ENCODE measurements at regions not wholly inside any gene's neighbourhood (a gene's known extent, or its start where the extent isn't known, plus 50 kb on each side); places are given as distances from the start of the nearest gene placed in this dataset.
"Not testable (repeated sequence)": the region's sequence is repeated elsewhere in the genome, so short reads cannot be mapped to it uniquely, and the experiment has no call there.

DNA sequence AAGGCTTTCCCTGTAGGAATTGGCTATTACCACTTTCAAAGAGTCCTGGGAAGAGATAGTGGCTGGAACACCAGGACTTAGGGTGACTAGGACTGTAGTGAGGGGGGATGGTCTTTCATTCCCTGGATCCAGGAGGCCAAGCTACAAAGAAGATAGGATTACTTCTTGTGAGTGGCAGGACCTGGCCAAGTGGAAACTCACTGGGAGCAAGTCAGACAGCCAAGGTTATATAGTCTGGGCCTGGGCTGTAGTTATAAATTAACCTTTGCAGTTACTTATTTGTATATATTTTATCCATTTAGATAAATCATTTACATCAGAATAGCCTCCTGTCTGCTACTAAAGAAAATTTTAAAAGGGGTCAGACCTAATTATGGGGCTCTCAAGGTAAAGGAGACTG is 124.3 kb downstream of the TLR4 start:
- H3K4me3 ChIP-seq (ENCODE audit: low read length in 3 of 3), result no peak overlapping the region
- H3K36me3 ChIP-seq (ENCODE audit: control insufficient read depth in 2 of 3, insufficient read depth in 3 of 3, low read length in 3 of 3), result no peaks in the 10 kb centered on the region
- no peak for FAIRE-seq
- peak in 4 of 5 donors; percentile 43 to 75 (median 56) for DNase-seq
- no peaks in the 10 kb centered on the region for H3K9me3 ChIP-seq (ENCODE audit: control insufficient read depth in 2 of 3, insufficient read depth in 1 of 3, low read length in 3 of 3)
- intact Hi-C loops (cut with DNase I), result no loop called here
- H3K27me3 ChIP-seq (ENCODE audit: control insufficient read depth, insufficient read depth, low read length), result no peaks in the 10 kb centered on the region
- TF ChIP-seq, protein P1, sequence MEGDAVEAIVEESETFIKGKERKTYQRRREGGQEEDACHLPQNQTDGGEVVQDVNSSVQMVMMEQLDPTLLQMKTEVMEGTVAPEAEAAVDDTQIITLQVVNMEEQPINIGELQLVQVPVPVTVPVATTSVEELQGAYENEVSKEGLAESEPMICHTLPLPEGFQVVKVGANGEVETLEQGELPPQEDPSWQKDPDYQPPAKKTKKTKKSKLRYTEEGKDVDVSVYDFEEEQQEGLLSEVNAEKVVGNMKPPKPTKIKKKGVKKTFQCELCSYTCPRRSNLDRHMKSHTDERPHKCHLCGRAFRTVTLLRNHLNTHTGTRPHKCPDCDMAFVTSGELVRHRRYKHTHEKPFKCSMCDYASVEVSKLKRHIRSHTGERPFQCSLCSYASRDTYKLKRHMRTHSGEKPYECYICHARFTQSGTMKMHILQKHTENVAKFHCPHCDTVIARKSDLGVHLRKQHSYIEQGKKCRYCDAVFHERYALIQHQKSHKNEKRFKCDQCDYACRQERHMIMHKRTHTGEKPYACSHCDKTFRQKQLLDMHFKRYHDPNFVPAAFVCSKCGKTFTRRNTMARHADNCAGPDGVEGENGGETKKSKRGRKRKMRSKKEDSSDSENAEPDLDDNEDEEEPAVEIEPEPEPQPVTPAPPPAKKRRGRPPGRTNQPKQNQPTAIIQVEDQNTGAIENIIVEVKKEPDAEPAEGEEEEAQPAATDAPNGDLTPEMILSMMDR (IDR thresholded peaks at IDR 0.05; ENCODE audit: borderline replicate concordance, extremely low read depth, insufficient read depth), result no peak
- no peak overlapping the region for H3K9ac ChIP-seq (ENCODE audit: low read length in 3 of 3)
- peaks cover 0 to 3% (median 0%) of the 10 kb centered on the region in 3 donors for H3K4me1 ChIP-seq (ENCODE audit: control insufficient read depth in 2 of 3, insufficient read depth in 2 of 3, low read depth in 1 of 3, low read length in 3 of 3)
- no peak overlapping the region for H3K27ac ChIP-seq (ENCODE audit: low read depth in 2 of 2, low read length in 2 of 2)

DNA sequence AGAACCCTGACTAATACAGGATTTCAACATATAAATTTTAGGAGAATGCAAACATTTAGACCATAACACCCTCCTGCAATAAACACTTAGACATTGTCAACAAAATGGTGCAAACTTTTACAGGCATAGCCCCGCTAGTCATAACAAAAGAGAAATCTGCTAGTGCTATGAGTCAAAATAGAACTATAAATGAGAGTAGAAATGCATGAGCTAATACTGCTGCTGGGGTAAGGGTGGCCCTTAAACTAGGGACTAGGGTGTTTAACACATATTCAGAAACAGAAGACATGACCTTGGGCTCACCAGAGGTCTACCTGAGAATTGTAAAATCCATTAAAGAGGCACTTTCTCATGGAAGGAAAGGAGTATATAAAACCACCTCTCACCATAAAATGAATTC is 131.6 kb downstream of the TLR4 start:
- Histone ChIP-seq H3K9me3 (ENCODE audit: control insufficient read depth in 2 of 3, insufficient read depth in 1 of 3, low read length in 3 of 3) (no peaks in the 10 kb centered on the region), H3K4me3 (ENCODE audit: low read length in 3 of 3) (no peak overlapping the region), H3K9ac (ENCODE audit: low read length in 3 of 3) (no peak overlapping the region), H3K4me1 (ENCODE audit: control insufficient read depth in 2 of 3, insufficient read depth in 2 of 3, low read depth in 1 of 3, low read length in 3 of 3) (no peaks in the 10 kb centered on the region), H3K27ac (ENCODE audit: low read depth in 2 of 2, low read length in 2 of 2) (no peak overlapping the region), H3K36me3 (ENCODE audit: control insufficient read depth in 2 of 3, insufficient read depth in 3 of 3, low read length in 3 of 3) (no peaks in the 10 kb centered on the region), H3K27me3 (ENCODE audit: control insufficient read depth, insufficient read depth, low read length) (no peaks in the 10 kb centered on the region)
- no peak for FAIRE-seq
- DNase-seq, result no peak
- intact Hi-C loops (cut with DNase I), result no loop called here
- TF ChIP-seq, protein P1 (IDR thresholded peaks at IDR 0.05; ENCODE audit: borderline replicate concordance, extremely low read depth, insufficient read depth), result no peak

DNA sequence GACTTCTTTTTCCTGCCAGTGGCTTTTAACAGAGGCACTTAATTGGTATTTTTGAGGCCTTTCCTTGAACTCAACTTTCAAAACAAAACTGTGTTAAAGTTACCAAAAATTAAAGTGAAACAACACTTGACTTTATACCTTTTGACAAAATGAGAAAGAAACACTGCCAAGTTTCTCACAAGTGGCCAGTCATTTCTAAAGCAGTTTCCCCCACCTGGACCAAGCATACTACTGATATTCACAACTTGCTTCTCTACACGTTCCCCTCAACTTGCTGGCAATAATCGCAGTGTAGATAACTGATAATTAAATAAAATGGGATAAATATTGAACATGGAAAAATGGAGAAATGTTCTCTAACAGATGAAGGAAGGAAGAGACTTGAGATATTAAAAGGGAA is 135.7 kb downstream of the TLR4 start:
- DNase-seq, result no peak
- Histone ChIP-seq H3K27me3 (ENCODE audit: control insufficient read depth, insufficient read depth, low read length) (no peaks in the 10 kb centered on the region), H3K4me3 (ENCODE audit: low read length in 3 of 3) (no peak overlapping the region), H3K4me1 (ENCODE audit: control insufficient read depth in 2 of 3, insufficient read depth in 2 of 3, low read depth in 1 of 3, low read length in 3 of 3) (no peaks in the 10 kb centered on the region), H3K9ac (ENCODE audit: low read length in 3 of 3) (no peak overlapping the region), H3K27ac (ENCODE audit: low read depth in 2 of 2, low read length in 2 of 2) (no peak overlapping the region), H3K36me3 (ENCODE audit: control insufficient read depth in 2 of 3, insufficient read depth in 3 of 3, low read length in 3 of 3) (no peaks in the 10 kb centered on the region), H3K9me3 (ENCODE audit: control insufficient read depth in 2 of 3, insufficient read depth in 1 of 3, low read length in 3 of 3) (no peaks in the 10 kb centered on the region)
- TF ChIP-seq, protein P1 (IDR thresholded peaks at IDR 0.05; ENCODE audit: borderline replicate concordance, extremely low read depth, insufficient read depth), result no peak
- no peak for FAIRE-seq
- intact Hi-C loops (cut with DNase I), result no loop called here

DNA sequence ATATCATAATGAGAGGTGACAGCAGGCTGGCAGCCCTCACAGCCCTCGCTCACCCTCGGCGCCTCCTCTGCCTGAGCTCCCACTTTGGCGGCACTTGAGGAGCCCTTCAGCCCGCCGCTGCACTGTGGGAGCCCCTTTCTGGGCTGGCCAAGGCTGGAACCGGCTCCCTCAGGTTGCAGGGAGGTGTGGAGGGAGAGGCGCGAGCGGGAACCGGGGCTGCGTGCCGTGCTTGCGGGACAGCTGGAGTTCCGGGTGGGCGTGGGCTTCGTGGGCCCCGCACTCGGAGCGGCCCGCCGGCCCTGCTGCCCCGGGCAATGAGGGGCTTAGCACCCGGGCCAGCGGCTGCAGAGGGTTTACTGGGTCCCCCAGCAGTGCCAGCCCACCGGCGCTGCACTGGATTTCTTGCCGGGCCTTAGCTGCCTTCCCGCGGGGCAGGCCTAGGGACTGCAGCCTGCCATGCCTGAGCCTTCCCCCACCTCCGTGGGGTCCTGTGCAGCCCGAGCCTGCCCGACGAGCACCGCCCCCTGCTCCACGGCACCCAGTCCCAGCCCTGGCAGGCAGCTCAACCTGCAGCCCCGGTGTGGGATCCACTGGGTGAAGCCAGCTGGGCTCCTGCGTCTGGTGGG is 147.7 kb downstream of the TLR4 start:
- H3K27me3 ChIP-seq (ENCODE audit: control insufficient read depth, insufficient read depth, low read length); H3K4me1 ChIP-seq (ENCODE audit: control insufficient read depth in 2 of 3, insufficient read depth in 2 of 3, low read depth in 1 of 3, low read length in 3 of 3); H3K4me3 ChIP-seq (ENCODE audit: low read length in 3 of 3); H3K27ac ChIP-seq (ENCODE audit: low read depth in 2 of 2, low read length in 2 of 2); FAIRE-seq; H3K9ac ChIP-seq (ENCODE audit: low read length in 3 of 3); H3K9me3 ChIP-seq (ENCODE audit: control insufficient read depth in 2 of 3, insufficient read depth in 1 of 3, low read length in 3 of 3); intact Hi-C loops (cut with DNase I); H3K36me3 ChIP-seq (ENCODE audit: control insufficient read depth in 2 of 3, insufficient read depth in 3 of 3, low read length in 3 of 3): not testable (repeated sequence)
- DNase-seq, result peak in 1 of 5 donors; percentile 43
